ENCODE measurements at regions not wholly inside any gene's neighbourhood (a gene's known extent, or its start where the extent isn't known, plus 50 kb on each side); places are given as distances from the start of the nearest gene placed in this dataset.

DNA sequence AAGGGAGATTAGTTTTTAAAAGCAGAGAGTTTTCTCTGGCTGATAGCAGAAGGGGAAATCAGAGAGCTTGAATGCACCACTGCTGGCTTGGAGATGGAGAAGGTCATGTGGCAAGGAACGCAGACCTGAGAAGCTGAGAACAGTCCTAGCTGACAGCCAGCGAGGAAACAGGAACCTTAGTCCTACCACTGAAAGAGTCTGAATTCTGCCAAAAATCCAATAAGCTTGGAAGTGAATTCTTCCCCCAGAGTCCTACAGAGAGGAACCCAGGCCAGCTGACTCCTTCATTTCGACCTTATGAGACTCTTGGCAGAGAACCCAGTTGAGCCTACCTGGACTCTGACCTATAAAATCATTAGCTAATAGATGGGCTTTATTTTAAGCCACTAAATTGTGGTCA, 371.9 kb upstream of the TNP1 start:
- TF ChIP-seq TARDBP (IDR thresholded peaks at IDR 0.05) (no peak), ARNT (IDR thresholded peaks at IDR 0.05) (no peak)
- TF ChIP-seq, protein P1, sequence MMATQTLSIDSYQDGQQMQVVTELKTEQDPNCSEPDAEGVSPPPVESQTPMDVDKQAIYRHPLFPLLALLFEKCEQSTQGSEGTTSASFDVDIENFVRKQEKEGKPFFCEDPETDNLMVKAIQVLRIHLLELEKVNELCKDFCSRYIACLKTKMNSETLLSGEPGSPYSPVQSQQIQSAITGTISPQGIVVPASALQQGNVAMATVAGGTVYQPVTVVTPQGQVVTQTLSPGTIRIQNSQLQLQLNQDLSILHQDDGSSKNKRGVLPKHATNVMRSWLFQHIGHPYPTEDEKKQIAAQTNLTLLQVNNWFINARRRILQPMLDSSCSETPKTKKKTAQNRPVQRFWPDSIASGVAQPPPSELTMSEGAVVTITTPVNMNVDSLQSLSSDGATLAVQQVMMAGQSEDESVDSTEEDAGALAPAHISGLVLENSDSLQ (IDR thresholded peaks at IDR 0.05), result no peak

Measured in HEK293T (cell line).